Breast epithelium (tissue), 4 donors: ENCODE measurements at regions not wholly inside any gene's neighbourhood (a gene's known extent, or its start where the extent isn't known, plus 50 kb on each side); places are given as distances from the start of the nearest gene placed in this dataset.

Experiments
- DNase-seq, 2 donors: peaks; one replicate each; pipeline ENCODE4 v3.0.0-alpha.2; 2019; ENCODE audit warnings: low spot score in 2 of 2
- H3K27ac ChIP-seq, 2 donors: fragments of 200-600 bp; sonication (generic) in 1 of 2; one replicate each; pipeline ENCODE4 v1.5.1; 2016 to 2019; ENCODE audit warnings: mild to moderate bottlenecking in 1 of 2
- H3K27me3 ChIP-seq, 2 donors: fragments of 200-600 bp; sonication (generic) in 1 of 2; one replicate each; pipeline versions ENCODE4 v1.5.1 to v1.6.0; 2017 to 2019; ENCODE audit warnings: control low read depth in 1 of 2, mild to moderate bottlenecking in 1 of 2
- H3K36me3 ChIP-seq: fragments of 200-600 bp; one replicate; pipeline ENCODE4 v1.5.1; 2019
- H3K4me1 ChIP-seq, 2 donors: fragments of 200-600 bp; sonication (generic); one replicate each; pipeline ENCODE4 v1.5.1; 2016 to 2019; ENCODE audit warnings: control low read depth in 1 of 2
- H3K4me3 ChIP-seq, 3 donors: fragments of 200-600 bp; sonication (generic); 1 replicate in 2 of 3; 2 replicates in 1 of 3; pipeline ENCODE4 v1.5.1; 2016 to 2019; ENCODE audit warnings: mild to moderate bottlenecking in 3 of 3, moderate library complexity in 2 of 3
- H3K9me3 ChIP-seq, 2 donors: fragments of 200-600 bp; sonication (generic) in 1 of 2; one replicate each; pipeline ENCODE4 v1.5.1; 2016 to 2019; ENCODE audit warnings: control low read depth in 1 of 2
- POLR2A ChIP-seq: fragments of 450-650 bp; IDR thresholded peaks from one replicate; pipeline ENCODE4 v1.6.1; 2016; ENCODE audit warnings: antibody characterized with exemption, mild to moderate bottlenecking, moderate library complexity
- POLR2AphosphoS5 ChIP-seq, 3 donors: sonication (generic); formaldehyde crosslinking; IDR thresholded peaks; one replicate each; pipeline ENCODE4 v1.6.1; 2017; ENCODE audit warnings: antibody characterized with exemption in 3 of 3
- intact Hi-C: fragments of 100-400 bp; cut with DNase I; formaldehyde crosslinking; loops from one replicate; pipeline ENCODE4 v1.15.1; 2023; ENCODE audit warnings: low total_unique reads
- TF ChIP-seq, protein P1 (sequence below), 3 donors: fragments of 450-650 bp; IDR thresholded peaks; one replicate each; pipeline ENCODE4 v1.5.1; 2016 to 2017; ENCODE audit warnings: antibody characterized with exemption in 3 of 3, mild to moderate bottlenecking in 3 of 3, moderate library complexity in 3 of 3

GRCh38 chr2:103004426-103004942 lies 242.7 kb downstream of the TMEM182 start:
- no peak for DNase-seq
- Histone ChIP-seq H3K9me3 (peaks cover 3 to 4% of the 10 kb centered on the region in 2 donors), H3K4me1 (no peaks in the 10 kb centered on the region), H3K36me3 (no peaks in the 10 kb centered on the region), H3K4me3 (no peak overlapping the region), H3K27me3 (no peaks in the 10 kb centered on the region), H3K27ac (no peak overlapping the region)
- intact Hi-C loops = no loop called here
- TF ChIP-seq, protein P1, sequence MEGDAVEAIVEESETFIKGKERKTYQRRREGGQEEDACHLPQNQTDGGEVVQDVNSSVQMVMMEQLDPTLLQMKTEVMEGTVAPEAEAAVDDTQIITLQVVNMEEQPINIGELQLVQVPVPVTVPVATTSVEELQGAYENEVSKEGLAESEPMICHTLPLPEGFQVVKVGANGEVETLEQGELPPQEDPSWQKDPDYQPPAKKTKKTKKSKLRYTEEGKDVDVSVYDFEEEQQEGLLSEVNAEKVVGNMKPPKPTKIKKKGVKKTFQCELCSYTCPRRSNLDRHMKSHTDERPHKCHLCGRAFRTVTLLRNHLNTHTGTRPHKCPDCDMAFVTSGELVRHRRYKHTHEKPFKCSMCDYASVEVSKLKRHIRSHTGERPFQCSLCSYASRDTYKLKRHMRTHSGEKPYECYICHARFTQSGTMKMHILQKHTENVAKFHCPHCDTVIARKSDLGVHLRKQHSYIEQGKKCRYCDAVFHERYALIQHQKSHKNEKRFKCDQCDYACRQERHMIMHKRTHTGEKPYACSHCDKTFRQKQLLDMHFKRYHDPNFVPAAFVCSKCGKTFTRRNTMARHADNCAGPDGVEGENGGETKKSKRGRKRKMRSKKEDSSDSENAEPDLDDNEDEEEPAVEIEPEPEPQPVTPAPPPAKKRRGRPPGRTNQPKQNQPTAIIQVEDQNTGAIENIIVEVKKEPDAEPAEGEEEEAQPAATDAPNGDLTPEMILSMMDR (IDR thresholded peaks at IDR 0.05) = no peak
- TF ChIP-seq POLR2A = no peak
- TF ChIP-seq POLR2AphosphoS5 (IDR thresholded peaks at IDR 0.05) = no peak

- Histone ChIP-seq H3K4me1 (no peaks in the 10 kb centered on the region), H3K4me3 (no peak overlapping the region), H3K36me3 (no peaks in the 10 kb centered on the region), H3K27me3 (no peaks in the 10 kb centered on the region), H3K27ac (no peak overlapping the region), H3K9me3 (peaks cover 2 to 3% of the 10 kb centered on the region in 2 donors)
- no peak for TF ChIP-seq POLR2A
- TF ChIP-seq POLR2AphosphoS5 (IDR thresholded peaks at IDR 0.05) = no peak
- TF ChIP-seq, protein P1 (IDR thresholded peaks at IDR 0.05) = no peak
- intact Hi-C loops = no loop called here
- DNase-seq = no peak
These were observed 243.6 kb downstream of the TMEM182 start for GRCh38 chr2:103005393-103005792.

DNA sequence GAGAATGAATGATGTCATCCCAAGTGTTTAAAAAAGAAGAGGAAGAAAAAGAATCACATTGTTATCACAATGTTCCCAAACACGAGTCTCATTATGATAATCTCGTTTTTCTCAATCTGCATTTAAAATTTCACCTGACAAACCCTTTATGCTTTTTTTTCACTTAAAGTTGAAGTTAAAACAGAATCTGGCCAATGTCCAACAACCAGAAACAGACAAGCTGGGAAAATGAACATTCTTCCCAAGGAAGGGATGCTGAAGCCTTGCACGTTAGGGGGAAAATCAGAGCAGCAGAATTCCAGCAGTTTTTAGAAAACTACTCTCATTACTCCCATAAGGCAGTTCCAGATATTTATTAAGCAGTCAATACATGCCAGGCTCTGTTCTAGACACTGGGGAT lies 245.3 kb downstream of the TMEM182 start:
- Histone ChIP-seq H3K27ac (no peak overlapping the region), H3K36me3 (no peaks in the 10 kb centered on the region), H3K4me1 (no peaks in the 10 kb centered on the region), H3K27me3 (no peaks in the 10 kb centered on the region), H3K9me3 (no peaks in the 10 kb centered on the region), H3K4me3 (no peak overlapping the region)
- DNase-seq = no peak
- intact Hi-C loops = no loop called here
- no peak for TF ChIP-seq POLR2A
- TF ChIP-seq, protein P1 (IDR thresholded peaks at IDR 0.05) = no peak
- no peak for TF ChIP-seq POLR2AphosphoS5 (IDR thresholded peaks at IDR 0.05)

GRCh38 chr2:103008586-103008985 lies 246.8 kb downstream of the TMEM182 start:
- TF ChIP-seq POLR2AphosphoS5 (IDR thresholded peaks at IDR 0.05) (no peak), POLR2A (no peak)
- TF ChIP-seq, protein P1 (IDR thresholded peaks at IDR 0.05) = no peak
- Histone ChIP-seq H3K27ac (no peak overlapping the region), H3K9me3 (no peaks in the 10 kb centered on the region), H3K27me3 (no peaks in the 10 kb centered on the region), H3K4me3 (no peak overlapping the region), H3K4me1 (no peaks in the 10 kb centered on the region), H3K36me3 (no peaks in the 10 kb centered on the region)
- DNase-seq = no peak
- intact Hi-C loops = no loop called here

DNA sequence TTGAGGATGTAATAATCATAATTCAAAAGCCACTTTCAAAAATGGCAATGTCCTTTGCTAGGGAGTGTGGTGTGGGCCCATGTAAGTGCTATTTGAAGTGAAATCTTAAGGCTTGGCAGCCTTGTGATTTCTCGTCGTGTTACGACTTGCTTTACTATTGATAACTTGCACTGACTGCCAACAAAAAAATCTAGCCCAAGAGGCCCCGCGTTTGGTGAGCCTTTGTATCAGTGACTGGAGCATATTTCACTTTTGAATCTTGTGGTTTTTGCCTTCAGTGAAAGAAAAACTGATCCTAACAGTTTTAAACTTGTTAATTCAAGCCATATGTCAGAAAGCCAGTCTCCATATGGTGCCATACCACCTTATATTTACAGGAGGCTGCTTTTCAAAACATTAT lies 248.0 kb downstream of the TMEM182 start:
- no peaks in the 10 kb centered on the region for H3K9me3 ChIP-seq
- H3K36me3 ChIP-seq = no peaks in the 10 kb centered on the region
- no peaks in the 10 kb centered on the region for H3K27me3 ChIP-seq
- no peaks in the 10 kb centered on the region for H3K4me1 ChIP-seq
- no peak overlapping the region for H3K27ac ChIP-seq
- intact Hi-C loops = no loop called here
- TF ChIP-seq POLR2AphosphoS5 (IDR thresholded peaks at IDR 0.05) (no peak), POLR2A (no peak)
- TF ChIP-seq, protein P1 (IDR thresholded peaks at IDR 0.05) = no peak
- H3K4me3 ChIP-seq = no peak overlapping the region
- no peak for DNase-seq
